ENCODE measurements at regions not wholly inside any gene's neighbourhood (a gene's known extent, or its start where the extent isn't known, plus 50 kb on each side); places are given as distances from the start of the nearest gene placed in this dataset.
"Not testable (repeated sequence)": the region's sequence is repeated elsewhere in the genome, so short reads cannot be mapped to it uniquely, and the experiment has no call there.

- DNase-seq (ENCODE audit: low read depth in 4 of 4, low spot score in 1 of 4), result no peak
Measured at GRCh38 chr3:6250167-6250566, 610.7 kb upstream of the GRM7 start.

- no peak for DNase-seq (ENCODE audit: low read depth in 4 of 4, low spot score in 1 of 4)
Measured at GRCh38 chr3:6251612-6252400, 609.1 kb upstream of the GRM7 start.

- DNase-seq (ENCODE audit: low read depth in 4 of 4, low spot score in 1 of 4), result no peak
Measured at GRCh38 chr3:6254490-6254889, 606.4 kb upstream of the GRM7 start.

- DNase-seq (ENCODE audit: low read depth in 4 of 4, low spot score in 1 of 4), result no peak
Measured at GRCh38 chr3:6255229-6255628, 605.7 kb upstream of the GRM7 start.

- DNase-seq (ENCODE audit: low read depth in 4 of 4, low spot score in 1 of 4), result no peak
Measured at GRCh38 chr3:6260551-6261191, 600.2 kb upstream of the GRM7 start.

GRCh38 chr3:6262010-6262409 lies 598.9 kb upstream of the GRM7 start:
- no peak for DNase-seq (ENCODE audit: low read depth in 4 of 4, low spot score in 1 of 4)

GRCh38 chr3:6264036-6264435 lies 596.9 kb upstream of the GRM7 start:
- no peak for DNase-seq (ENCODE audit: low read depth in 4 of 4, low spot score in 1 of 4)

- DNase-seq (ENCODE audit: low read depth in 4 of 4, low spot score in 1 of 4), result no peak
Measured at GRCh38 chr3:6264906-6265305, 596.0 kb upstream of the GRM7 start.

- no peak for DNase-seq (ENCODE audit: low read depth in 4 of 4, low spot score in 1 of 4)
Measured at GRCh38 chr3:6266135-6266534, 594.8 kb upstream of the GRM7 start.

- DNase-seq (ENCODE audit: low read depth in 4 of 4, low spot score in 1 of 4), result no peak
Measured at GRCh38 chr3:6273878-6274277, 587.0 kb upstream of the GRM7 start.

- no peak for DNase-seq (ENCODE audit: low read depth in 4 of 4, low spot score in 1 of 4)
Measured at GRCh38 chr3:6281662-6282061, 579.3 kb upstream of the GRM7 start.

- no peak for DNase-seq (ENCODE audit: low read depth in 4 of 4, low spot score in 1 of 4)
Measured at GRCh38 chr3:6282918-6283317, 578.0 kb upstream of the GRM7 start.

- DNase-seq (ENCODE audit: low read depth in 4 of 4, low spot score in 1 of 4), result no peak
Measured at GRCh38 chr3:6287088-6287875, 573.6 kb upstream of the GRM7 start.

GRCh38 chr3:6301626-6302025 lies 559.3 kb upstream of the GRM7 start:
- DNase-seq (ENCODE audit: low read depth in 4 of 4, low spot score in 1 of 4), result no peak

- no peak for DNase-seq (ENCODE audit: low read depth in 4 of 4, low spot score in 1 of 4)
Measured at GRCh38 chr3:6315906-6316305, 545.0 kb upstream of the GRM7 start.

- no peak for DNase-seq (ENCODE audit: low read depth in 4 of 4, low spot score in 1 of 4)
Measured at GRCh38 chr3:6321999-6322398, 538.9 kb upstream of the GRM7 start.

GRCh38 chr3:6326771-6327170 lies 534.1 kb upstream of the GRM7 start:
- DNase-seq (ENCODE audit: low read depth in 4 of 4, low spot score in 1 of 4), result no peak

GRCh38 chr3:6340980-6341325 lies 520.0 kb upstream of the GRM7 start:
- DNase-seq (ENCODE audit: low read depth in 4 of 4, low spot score in 1 of 4), result not testable (repeated sequence)

GRCh38 chr3:6351752-6352151 lies 509.2 kb upstream of the GRM7 start:
- DNase-seq (ENCODE audit: low read depth in 4 of 4, low spot score in 1 of 4), result no peak

- DNase-seq (ENCODE audit: low read depth in 4 of 4, low spot score in 1 of 4), result no peak
Measured at GRCh38 chr3:6354653-6355052, 506.3 kb upstream of the GRM7 start.

GRCh38 chr3:6362406-6362805 lies 498.5 kb upstream of the GRM7 start:
- DNase-seq (ENCODE audit: low read depth in 4 of 4, low spot score in 1 of 4), result no peak

- DNase-seq (ENCODE audit: low read depth in 4 of 4, low spot score in 1 of 4), result no peak
Measured at GRCh38 chr3:6367171-6367570, 493.7 kb upstream of the GRM7 start.
